Prostate gland (tissue), 2 donors: ENCODE measurements at regions not wholly inside any gene's neighbourhood (a gene's known extent, or its start where the extent isn't known, plus 50 kb on each side); places are given as distances from the start of the nearest gene placed in this dataset.

Experiments
- DNase-seq: peaks from one replicate; pipeline ENCODE4 v3.0.0-alpha.2; 2019; ENCODE audit warnings: low spot score
- H3K27ac ChIP-seq, 2 donors: fragments of 200-600 bp; sonication (generic); 2 replicates each; pipeline ENCODE4 v1.5.1; 2017 to 2019
- H3K27me3 ChIP-seq: fragments of 200-600 bp; sonication (generic); replicated peaks from 2 replicates; pipeline ENCODE4 v1.5.1; 2019; ENCODE audit not compliant: insufficient read depth
- H3K36me3 ChIP-seq, 2 donors: fragments of 200-600 bp; sonication (generic); 1 replicate in 1 of 2; 2 replicates in 1 of 2; pipeline versions ENCODE4 v1.5.1 to v1.8.1; 2017 to 2019
- H3K4me1 ChIP-seq: fragments of 200-600 bp; sonication (generic); replicated peaks from 2 replicates; pipeline ENCODE4 v1.5.1; 2019
- H3K4me3 ChIP-seq, 2 donors: fragments of 200-600 bp; sonication (generic); 2 replicates each; pipeline ENCODE4 v1.5.1; 2017 to 2019
- H3K9me3 ChIP-seq: fragments of 200-600 bp; sonication (generic); 2 replicates; pipeline ENCODE4 v1.5.1; 2017
- CTCF ChIP-seq, 4 experiments: fragments of 200-600 bp in 2 of 4; fragments of 450-650 bp in 2 of 4; sonication (generic) in 2 of 4; IDR thresholded peaks; 1 replicate in 3 of 4; 2 replicates in 1 of 4; pipeline ENCODE4 v1.5.1; 2016 to 2019; ENCODE audit warnings: antibody characterized with exemption in 4 of 4, mild to moderate bottlenecking in 2 of 4, moderate library complexity in 2 of 4
- POLR2A ChIP-seq: fragments of 450-650 bp; IDR thresholded peaks from one replicate; pipeline ENCODE4 v1.6.1; 2016; ENCODE audit warnings: antibody characterized with exemption, mild to moderate bottlenecking
- POLR2AphosphoS5 ChIP-seq: sonication (generic); formaldehyde crosslinking; IDR thresholded peaks from one replicate; pipeline ENCODE4 v1.6.1; 2017; ENCODE audit warnings: antibody characterized with exemption
- WGBS: methylation state at CpG from one replicate; pipeline ENCODE4 v1.1.5; 2018; 5-methylcytosine and 5-hydroxymethylcytosine counted together
- intact Hi-C: fragments of 100-400 bp; cut with DNase I; formaldehyde crosslinking; loops from one replicate; pipeline ENCODE4 v1.14.2; 2022

GRCh38 chr16:85171004-85171758, 58.9 kb upstream of the CIBAR2 start:
- no peak for DNase-seq
- Histone ChIP-seq H3K36me3 (no peaks in the 10 kb centered on the region), H3K27me3 (no peaks in the 10 kb centered on the region), H3K4me3 (no peak overlapping the region), H3K4me1 (peaks cover 4% of the 10 kb centered on the region), H3K9me3 (no peaks in the 10 kb centered on the region), H3K27ac (no peak overlapping the region)
- intact Hi-C loops = loop anchor here (5.0 kb wide), 1 partner anchor 49 kb away; no protein-coding TSS in a partner anchor
- TF ChIP-seq CTCF (IDR thresholded peaks at IDR 0.05) (no peak), POLR2A (no peak), POLR2AphosphoS5 (no peak)
- WGBS = 91% methylated on average over 40 of the region's 44 CpGs

GRCh38 chr16:85171759-85172454, 59.6 kb upstream of the CIBAR2 start:
- intact Hi-C loops = loop anchor here (2.0 to 5.0 kb wide), 2 partner anchors 41 to 50 kb away; no protein-coding TSS in a partner anchor
- WGBS = 70% methylated on average over 21 of the region's 21 CpGs
- Histone ChIP-seq H3K27ac (no peak overlapping the region), H3K4me3 (no peak overlapping the region), H3K27me3 (no peaks in the 10 kb centered on the region), H3K9me3 (no peaks in the 10 kb centered on the region), H3K4me1 (peaks cover 4% of the 10 kb centered on the region), H3K36me3 (no peaks in the 10 kb centered on the region)
- no peak for DNase-seq
- no peak for TF ChIP-seq POLR2A
- TF ChIP-seq POLR2AphosphoS5 = no peak
- no peak for TF ChIP-seq CTCF (IDR thresholded peaks at IDR 0.05)

DNA sequence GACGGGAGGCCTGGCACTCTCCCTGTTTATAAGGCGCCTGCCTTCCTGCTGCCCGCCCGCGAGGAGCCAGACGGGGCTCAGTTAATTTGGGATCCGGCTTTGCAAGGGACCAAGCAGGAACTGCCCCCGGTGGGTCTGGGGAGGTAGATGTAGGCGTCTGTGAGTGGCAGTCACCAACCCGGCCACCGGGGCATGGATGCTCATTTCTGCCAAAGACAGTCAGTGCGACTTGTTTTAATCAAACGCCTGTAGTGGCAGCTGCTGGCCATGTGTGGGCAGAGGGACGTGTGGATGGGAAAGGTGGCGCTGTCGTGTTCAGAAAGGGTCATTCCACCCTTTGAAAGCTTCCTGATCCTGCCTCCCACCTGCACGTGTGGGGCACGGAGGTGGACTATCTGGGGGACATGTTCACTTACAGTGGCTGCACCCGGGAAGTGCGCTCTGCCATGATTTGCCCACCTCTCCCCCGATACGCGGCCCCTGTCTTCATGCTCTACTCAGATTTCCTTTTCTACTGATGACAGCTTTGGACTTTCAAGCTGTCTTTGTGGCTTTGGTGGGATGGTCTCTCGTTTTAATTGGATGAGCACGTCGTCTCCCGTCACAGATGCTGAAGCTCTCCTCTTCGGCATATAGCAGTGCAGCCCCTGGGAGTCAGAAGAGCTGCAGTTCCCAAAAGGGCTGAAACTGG, 60.3 kb upstream of the CIBAR2 start:
- DNase-seq = no peak
- 58% methylated on average over 28 of the region's 28 CpGs for WGBS
- no peaks in the 10 kb centered on the region for H3K36me3 ChIP-seq
- no peak for TF ChIP-seq POLR2A
- no peak for TF ChIP-seq POLR2AphosphoS5
- TF ChIP-seq CTCF (IDR thresholded peaks at IDR 0.05) = peak in 2 of 4 experiments; percentile 17
- intact Hi-C loops = loop anchor here (2.0 to 5.0 kb wide), 2 partner anchors 40 to 50 kb away; no protein-coding TSS in a partner anchor
- no peak overlapping the region for H3K4me3 ChIP-seq
- peaks cover 4% of the 10 kb centered on the region for H3K4me1 ChIP-seq
- no peak overlapping the region for H3K27ac ChIP-seq
- H3K9me3 ChIP-seq = no peaks in the 10 kb centered on the region
- H3K27me3 ChIP-seq = no peaks in the 10 kb centered on the region

- no peak for DNase-seq
- Histone ChIP-seq H3K27ac (no peak overlapping the region), H3K4me1 (peaks cover 4% of the 10 kb centered on the region), H3K27me3 (no peaks in the 10 kb centered on the region), H3K9me3 (no peaks in the 10 kb centered on the region), H3K4me3 (no peak overlapping the region), H3K36me3 (no peaks in the 10 kb centered on the region)
- TF ChIP-seq CTCF (IDR thresholded peaks at IDR 0.05) (no peak), POLR2AphosphoS5 (no peak)
- 78% methylated on average over 14 of the region's 14 CpGs for WGBS
- intact Hi-C loops = loop anchor here (2.0 to 5.0 kb wide), 2 partner anchors 39 to 51 kb away; no protein-coding TSS in a partner anchor
These were observed 61.1 kb upstream of the CIBAR2 start for GRCh38 chr16:85173146-85173980.
